Liver (tissue), 8 donors: ENCODE measurements at regions not wholly inside any gene's neighbourhood (a gene's known extent, or its start where the extent isn't known, plus 50 kb on each side); places are given as distances from the start of the nearest gene placed in this dataset.

Source experiments
- DNase-seq: peaks from one replicate; pipeline ENCODE4 v3.0.0-alpha.2; 2017; ENCODE audit warnings: low spot score
- H3K27ac ChIP-seq, 2 donors: one replicate each; pipeline ENCODE4 v1.7.0; 2013; ENCODE audit warnings: inconsistent platforms in 2 of 2, low read length in 2 of 2, control low read depth in 1 of 2, low read depth in 1 of 2, mild to moderate bottlenecking in 1 of 2
- H3K27me3 ChIP-seq, 4 donors: one replicate each; pipeline versions ENCODE4 v1.6.1 to v1.7.0; 2013; ENCODE audit warnings: low read length in 3 of 4, inconsistent platforms in 1 of 4, mild to moderate bottlenecking in 1 of 4, moderate library complexity in 1 of 4; ENCODE audit not compliant: control insufficient read depth in 4 of 4, insufficient read depth in 4 of 4
- H3K36me3 ChIP-seq, 4 donors: one replicate each; pipeline versions ENCODE4 v1.6.1 to v1.7.0; 2013; ENCODE audit warnings: low read length in 3 of 4, mild to moderate bottlenecking in 3 of 4, low read depth in 1 of 4, moderate library complexity in 1 of 4; ENCODE audit not compliant: control insufficient read depth in 4 of 4, insufficient read depth in 3 of 4
- H3K4me1 ChIP-seq, 4 donors: one replicate each; pipeline versions ENCODE4 v1.6.1 to v1.7.0; 2013; ENCODE audit warnings: low read length in 3 of 4, mild to moderate bottlenecking in 3 of 4, moderate library complexity in 1 of 4; ENCODE audit not compliant: control insufficient read depth in 4 of 4, insufficient read depth in 4 of 4
- H3K4me3 ChIP-seq, 3 donors: one replicate each; pipeline versions ENCODE4 v1.6.1 to v1.7.0; 2013; ENCODE audit warnings: low read length in 3 of 3, control low read depth in 1 of 3, low read depth in 1 of 3, mild to moderate bottlenecking in 1 of 3
- H3K9ac ChIP-seq, 2 donors: one replicate each; pipeline ENCODE4 v1.7.0; 2013; ENCODE audit warnings: low read length in 2 of 2, mild to moderate bottlenecking in 2 of 2, moderate library complexity in 2 of 2, control low read depth in 1 of 2, low read depth in 1 of 2
- H3K9me3 ChIP-seq, 4 donors: one replicate each; pipeline versions ENCODE4 v1.6.1 to v1.7.0; 2013; ENCODE audit warnings: low read length in 3 of 4; ENCODE audit not compliant: control insufficient read depth in 4 of 4
- EGR1 ChIP-seq, 2 donors: IDR thresholded peaks; 2 replicates each; pipeline ENCODE4 v1.6.1; 2016 to 2018; ENCODE audit warnings: antibody characterized with exemption in 2 of 2, low read depth in 2 of 2
- FOXA1 ChIP-seq: IDR thresholded peaks from 2 replicates; pipeline ENCODE4 v1.6.1; 2016; ENCODE audit warnings: antibody characterized with exemption
- FOXA2 ChIP-seq: IDR thresholded peaks from 2 replicates; pipeline ENCODE4 v1.6.1; 2016; ENCODE audit warnings: antibody characterized with exemption
- GABPA ChIP-seq, 2 donors: IDR thresholded peaks in 1 of 2; conservative IDR thresholded peaks in 1 of 2; 2 replicates each; pipeline ENCODE4 v1.6.1; 2016; ENCODE audit warnings: antibody characterized with exemption in 2 of 2, mild to moderate bottlenecking in 1 of 2, moderate library complexity in 1 of 2
- HNF4A ChIP-seq, 2 donors: conservative IDR thresholded peaks; 2 replicates each; pipeline ENCODE4 v1.6.1; 2016; ENCODE audit warnings: antibody characterized with exemption in 2 of 2, mild to moderate bottlenecking in 2 of 2
- RXRA ChIP-seq, 2 donors: IDR thresholded peaks; 2 replicates each; pipeline ENCODE4 v1.6.1; 2017 to 2018; ENCODE audit warnings: antibody characterized with exemption in 2 of 2, mild to moderate bottlenecking in 1 of 2
- TAF1 ChIP-seq: conservative IDR thresholded peaks from 2 replicates; pipeline ENCODE4 v1.6.1; 2016; ENCODE audit warnings: antibody characterized with exemption, mild to moderate bottlenecking
- YY1 ChIP-seq: IDR thresholded peaks from 2 replicates; pipeline ENCODE4 v1.6.1; 2016; ENCODE audit warnings: antibody characterized with exemption, mild to moderate bottlenecking
- WGBS: extraction: QIAGEN DNeasy Blood & Tissue Kit; methylation state at CpG from one replicate; pipeline ENCODE4 v1.1.7; 2013; 5-methylcytosine and 5-hydroxymethylcytosine counted together
- TF ChIP-seq, protein P1 (sequence below): fragments of 150-350 bp; IDR thresholded peaks from 2 replicates; pipeline ENCODE4 v1.5.1; 2017; ENCODE audit warnings: improper control_type of control experiment, low read depth, low read length; ENCODE audit not compliant: missing input control
- TF ChIP-seq, protein P2 (sequence below): IDR thresholded peaks from 2 replicates; pipeline ENCODE4 v1.6.1; 2016; ENCODE audit warnings: antibody characterized with exemption
- TF ChIP-seq, protein P3 (sequence below): IDR thresholded peaks from 2 replicates; pipeline ENCODE4 v1.6.1; 2016; ENCODE audit warnings: antibody characterized with exemption, mild to moderate bottlenecking
- TF ChIP-seq, protein P4 (sequence below): IDR thresholded peaks from 2 replicates; pipeline ENCODE4 v1.6.1; 2016; ENCODE audit warnings: antibody characterized with exemption
- TF ChIP-seq, protein P5 (sequence below): IDR thresholded peaks from 2 replicates; pipeline ENCODE4 v1.6.1; 2016; ENCODE audit warnings: antibody characterized with exemption
- donor health status: healthy.
- donor health status: healthy.
- donor health status: healthy.
- donor health status: healthy.
- donor health status: healthy.

DNA sequence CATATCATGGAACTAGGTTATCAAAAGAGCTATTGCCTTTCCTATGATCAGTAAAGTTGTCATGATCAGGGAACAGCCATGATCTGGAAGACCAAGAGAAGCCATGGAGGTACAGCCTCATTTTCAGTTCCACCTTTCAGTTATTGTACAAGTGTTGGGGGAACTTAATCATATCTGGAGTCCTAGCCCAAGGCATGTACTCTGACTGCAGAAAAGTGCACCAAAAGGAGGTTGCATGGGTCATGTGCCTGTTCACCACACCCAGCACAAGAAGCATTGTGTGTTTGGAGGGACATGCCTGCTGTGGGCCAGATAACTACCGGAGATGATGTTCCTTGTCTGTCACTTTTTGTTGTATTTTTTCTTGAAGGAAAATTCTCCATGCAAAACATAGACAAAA, 185.8 kb upstream of the MAN1A1 start (continued):
- TF ChIP-seq EGR1 (IDR thresholded peaks at IDR 0.05; ENCODE audit: low read depth in 2 of 2) (no peak), YY1 (no peak), FOXA1 (no peak)
- TF ChIP-seq, protein P1, sequence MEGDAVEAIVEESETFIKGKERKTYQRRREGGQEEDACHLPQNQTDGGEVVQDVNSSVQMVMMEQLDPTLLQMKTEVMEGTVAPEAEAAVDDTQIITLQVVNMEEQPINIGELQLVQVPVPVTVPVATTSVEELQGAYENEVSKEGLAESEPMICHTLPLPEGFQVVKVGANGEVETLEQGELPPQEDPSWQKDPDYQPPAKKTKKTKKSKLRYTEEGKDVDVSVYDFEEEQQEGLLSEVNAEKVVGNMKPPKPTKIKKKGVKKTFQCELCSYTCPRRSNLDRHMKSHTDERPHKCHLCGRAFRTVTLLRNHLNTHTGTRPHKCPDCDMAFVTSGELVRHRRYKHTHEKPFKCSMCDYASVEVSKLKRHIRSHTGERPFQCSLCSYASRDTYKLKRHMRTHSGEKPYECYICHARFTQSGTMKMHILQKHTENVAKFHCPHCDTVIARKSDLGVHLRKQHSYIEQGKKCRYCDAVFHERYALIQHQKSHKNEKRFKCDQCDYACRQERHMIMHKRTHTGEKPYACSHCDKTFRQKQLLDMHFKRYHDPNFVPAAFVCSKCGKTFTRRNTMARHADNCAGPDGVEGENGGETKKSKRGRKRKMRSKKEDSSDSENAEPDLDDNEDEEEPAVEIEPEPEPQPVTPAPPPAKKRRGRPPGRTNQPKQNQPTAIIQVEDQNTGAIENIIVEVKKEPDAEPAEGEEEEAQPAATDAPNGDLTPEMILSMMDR, result no peak

DNA sequence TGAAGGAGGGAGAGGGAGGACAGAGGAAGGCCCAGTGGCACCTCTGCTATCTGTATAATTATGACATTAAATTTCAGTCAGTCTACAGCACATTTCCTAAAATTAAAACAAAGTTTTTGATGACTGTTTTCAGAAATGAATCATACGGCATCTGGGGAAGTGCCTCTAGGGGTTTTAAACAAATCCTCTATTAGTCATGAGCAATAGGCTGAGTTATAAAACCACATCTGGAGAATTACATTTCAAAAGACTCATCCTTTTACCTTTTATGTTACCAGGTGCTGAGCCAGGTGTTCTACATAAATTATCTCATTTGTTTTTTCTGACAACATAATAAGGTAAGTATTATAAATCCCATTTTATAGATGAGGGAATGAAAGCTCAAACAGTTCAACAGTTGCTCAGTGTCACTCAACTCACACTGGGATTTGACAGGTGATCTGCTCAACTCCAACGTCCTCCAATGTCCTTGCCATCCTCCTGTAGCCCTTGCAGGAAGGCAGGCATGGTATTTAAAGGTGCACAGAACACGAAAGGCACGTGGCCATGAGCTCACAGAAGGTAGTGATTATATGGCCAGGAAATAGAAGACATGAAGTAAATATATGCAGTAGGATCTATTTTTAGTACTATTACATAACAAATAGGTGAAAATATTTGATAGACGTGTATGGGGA, 184.2 kb upstream of the MAN1A1 start:
- WGBS, result 72% methylated on average over 5 of the region's 5 CpGs
- H3K27me3 ChIP-seq, result no peaks in the 10 kb centered on the region
- H3K36me3 ChIP-seq, result no peaks in the 10 kb centered on the region
- no peak for DNase-seq
- no peaks in the 10 kb centered on the region for H3K4me1 ChIP-seq
- no peak for TF ChIP-seq RXRA (IDR thresholded peaks at IDR 0.05)
- TF ChIP-seq, protein P2, sequence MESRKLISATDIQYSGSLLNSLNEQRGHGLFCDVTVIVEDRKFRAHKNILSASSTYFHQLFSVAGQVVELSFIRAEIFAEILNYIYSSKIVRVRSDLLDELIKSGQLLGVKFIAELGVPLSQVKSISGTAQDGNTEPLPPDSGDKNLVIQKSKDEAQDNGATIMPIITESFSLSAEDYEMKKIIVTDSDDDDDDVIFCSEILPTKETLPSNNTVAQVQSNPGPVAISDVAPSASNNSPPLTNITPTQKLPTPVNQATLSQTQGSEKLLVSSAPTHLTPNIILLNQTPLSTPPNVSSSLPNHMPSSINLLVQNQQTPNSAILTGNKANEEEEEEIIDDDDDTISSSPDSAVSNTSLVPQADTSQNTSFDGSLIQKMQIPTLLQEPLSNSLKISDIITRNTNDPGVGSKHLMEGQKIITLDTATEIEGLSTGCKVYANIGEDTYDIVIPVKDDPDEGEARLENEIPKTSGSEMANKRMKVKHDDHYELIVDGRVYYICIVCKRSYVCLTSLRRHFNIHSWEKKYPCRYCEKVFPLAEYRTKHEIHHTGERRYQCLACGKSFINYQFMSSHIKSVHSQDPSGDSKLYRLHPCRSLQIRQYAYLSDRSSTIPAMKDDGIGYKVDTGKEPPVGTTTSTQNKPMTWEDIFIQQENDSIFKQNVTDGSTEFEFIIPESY, result no peak
- no peak for TF ChIP-seq TAF1
- TF ChIP-seq, protein P3, sequence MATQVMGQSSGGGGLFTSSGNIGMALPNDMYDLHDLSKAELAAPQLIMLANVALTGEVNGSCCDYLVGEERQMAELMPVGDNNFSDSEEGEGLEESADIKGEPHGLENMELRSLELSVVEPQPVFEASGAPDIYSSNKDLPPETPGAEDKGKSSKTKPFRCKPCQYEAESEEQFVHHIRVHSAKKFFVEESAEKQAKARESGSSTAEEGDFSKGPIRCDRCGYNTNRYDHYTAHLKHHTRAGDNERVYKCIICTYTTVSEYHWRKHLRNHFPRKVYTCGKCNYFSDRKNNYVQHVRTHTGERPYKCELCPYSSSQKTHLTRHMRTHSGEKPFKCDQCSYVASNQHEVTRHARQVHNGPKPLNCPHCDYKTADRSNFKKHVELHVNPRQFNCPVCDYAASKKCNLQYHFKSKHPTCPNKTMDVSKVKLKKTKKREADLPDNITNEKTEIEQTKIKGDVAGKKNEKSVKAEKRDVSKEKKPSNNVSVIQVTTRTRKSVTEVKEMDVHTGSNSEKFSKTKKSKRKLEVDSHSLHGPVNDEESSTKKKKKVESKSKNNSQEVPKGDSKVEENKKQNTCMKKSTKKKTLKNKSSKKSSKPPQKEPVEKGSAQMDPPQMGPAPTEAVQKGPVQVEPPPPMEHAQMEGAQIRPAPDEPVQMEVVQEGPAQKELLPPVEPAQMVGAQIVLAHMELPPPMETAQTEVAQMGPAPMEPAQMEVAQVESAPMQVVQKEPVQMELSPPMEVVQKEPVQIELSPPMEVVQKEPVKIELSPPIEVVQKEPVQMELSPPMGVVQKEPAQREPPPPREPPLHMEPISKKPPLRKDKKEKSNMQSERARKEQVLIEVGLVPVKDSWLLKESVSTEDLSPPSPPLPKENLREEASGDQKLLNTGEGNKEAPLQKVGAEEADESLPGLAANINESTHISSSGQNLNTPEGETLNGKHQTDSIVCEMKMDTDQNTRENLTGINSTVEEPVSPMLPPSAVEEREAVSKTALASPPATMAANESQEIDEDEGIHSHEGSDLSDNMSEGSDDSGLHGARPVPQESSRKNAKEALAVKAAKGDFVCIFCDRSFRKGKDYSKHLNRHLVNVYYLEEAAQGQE, result no peak
- TF ChIP-seq, protein P1, result no peak
- no peak for TF ChIP-seq YY1
- no peak for TF ChIP-seq FOXA2
- TF ChIP-seq HNF4A (conservative IDR thresholded peaks at IDR 0.05), result no peak
- TF ChIP-seq, protein P4, sequence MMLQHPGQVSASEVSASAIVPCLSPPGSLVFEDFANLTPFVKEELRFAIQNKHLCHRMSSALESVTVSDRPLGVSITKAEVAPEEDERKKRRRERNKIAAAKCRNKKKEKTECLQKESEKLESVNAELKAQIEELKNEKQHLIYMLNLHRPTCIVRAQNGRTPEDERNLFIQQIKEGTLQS, result no peak
- no peak for TF ChIP-seq FOXA1
- TF ChIP-seq GABPA (IDR thresholded peaks at IDR 0.05 in 1 of 2, conservative IDR thresholded peaks at IDR 0.05 in 1 of 2), result no peak
- TF ChIP-seq, protein P5, sequence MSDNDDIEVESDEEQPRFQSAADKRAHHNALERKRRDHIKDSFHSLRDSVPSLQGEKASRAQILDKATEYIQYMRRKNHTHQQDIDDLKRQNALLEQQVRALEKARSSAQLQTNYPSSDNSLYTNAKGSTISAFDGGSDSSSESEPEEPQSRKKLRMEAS, result no peak
- no peaks in the 10 kb centered on the region for H3K9me3 ChIP-seq
- no peak overlapping the region for H3K4me3 ChIP-seq
- no peak overlapping the region for H3K27ac ChIP-seq
- H3K9ac ChIP-seq, result no peak overlapping the region
